Muscle of leg (tissue), 3 donors: ENCODE measurements at regions not wholly inside any gene's neighbourhood (a gene's known extent, or its start where the extent isn't known, plus 50 kb on each side); places are given as distances from the start of the nearest gene placed in this dataset.

Source experiments
- DNase-seq: peaks from one replicate; pipeline ENCODE4 v3.0.0; 2013
- H3K27ac ChIP-seq: one replicate; pipeline ENCODE4 v1.5.1; 2013; ENCODE audit warnings: mild to moderate bottlenecking, low read length, control low read depth
- H3K27me3 ChIP-seq: one replicate; pipeline ENCODE4 v1.6.1; 2013; ENCODE audit warnings: low read length; ENCODE audit not compliant: control insufficient read depth, insufficient read depth
- H3K36me3 ChIP-seq: one replicate; pipeline ENCODE4 v1.6.1; 2013; ENCODE audit warnings: low read length; ENCODE audit not compliant: control insufficient read depth, insufficient read depth
- H3K4me1 ChIP-seq: one replicate; pipeline ENCODE4 v1.6.1; 2013; ENCODE audit warnings: low read length; ENCODE audit not compliant: control insufficient read depth, insufficient read depth
- H3K4me3 ChIP-seq: one replicate; pipeline ENCODE4 v1.5.1; 2013; ENCODE audit warnings: low read length, control low read depth
- H3K9me3 ChIP-seq: replicated peaks from 2 replicates; pipeline ENCODE4 v1.6.1; 2013; ENCODE audit warnings: low read depth, low read length; ENCODE audit not compliant: control insufficient read depth
- WGBS: methylation state at CpG from one replicate; pipeline ENCODE4 v1.1.5; 2013; ENCODE audit warnings: missing lambda C conversion rate; ENCODE audit not compliant: insufficient coverage; 5-methylcytosine and 5-hydroxymethylcytosine counted together

DNA sequence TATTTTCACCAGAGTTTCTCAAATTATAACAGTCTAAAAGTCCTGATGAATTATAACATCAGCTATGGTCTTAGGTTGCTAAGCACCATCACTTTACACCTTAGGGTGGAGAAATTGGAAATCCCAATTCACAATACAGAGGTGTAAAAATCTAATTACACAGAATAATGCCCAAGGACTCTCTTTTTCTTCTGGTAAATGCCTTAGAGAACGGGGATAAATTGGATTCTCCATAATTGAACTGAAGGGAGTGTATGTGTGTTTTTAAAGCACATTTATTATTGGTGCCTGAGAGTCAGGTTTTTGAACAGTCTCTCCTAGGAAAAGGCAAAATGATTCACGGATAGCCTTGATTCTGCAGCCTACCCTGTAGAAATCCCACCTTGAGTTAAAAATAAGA is 66.8 kb downstream of the NIBAN1 start:
- Histone ChIP-seq H3K27ac (no peak overlapping the region), H3K36me3 (no peaks in the 10 kb centered on the region), H3K27me3 (no peaks in the 10 kb centered on the region), H3K4me3 (no peak overlapping the region), H3K4me1 (peaks cover 9% of the 10 kb centered on the region), H3K9me3 (no peaks in the 10 kb centered on the region)
- no peak for DNase-seq
- WGBS = no CpG with 5 or more reads among the region's 2 CpGs

DNA sequence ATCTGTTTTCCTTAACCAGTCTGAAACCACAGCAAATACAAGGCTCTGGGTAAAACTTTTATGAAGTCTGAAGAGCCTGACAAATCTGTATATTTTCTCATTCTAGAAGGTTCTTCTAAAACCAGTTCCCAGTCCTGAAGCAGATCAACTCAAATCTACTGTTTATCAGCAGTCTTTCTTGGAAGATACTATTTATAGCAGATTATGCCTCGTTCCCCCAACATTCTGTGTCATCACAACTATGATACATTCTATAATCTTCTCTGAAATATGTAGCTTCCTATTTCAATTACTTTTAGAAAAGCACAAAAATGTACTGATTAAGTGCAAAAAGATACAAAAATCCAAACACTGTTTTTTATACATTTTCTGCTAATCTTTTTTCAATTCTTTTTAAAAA is 67.5 kb downstream of the NIBAN1 start:
- no peak overlapping the region for H3K27ac ChIP-seq
- DNase-seq = no peak
- no CpG with 5 or more reads among the region's 1 CpG for WGBS
- H3K36me3 ChIP-seq = no peaks in the 10 kb centered on the region
- H3K4me1 ChIP-seq = peaks cover 9% of the 10 kb centered on the region
- H3K9me3 ChIP-seq = no peaks in the 10 kb centered on the region
- no peaks in the 10 kb centered on the region for H3K27me3 ChIP-seq
- no peak overlapping the region for H3K4me3 ChIP-seq

DNA sequence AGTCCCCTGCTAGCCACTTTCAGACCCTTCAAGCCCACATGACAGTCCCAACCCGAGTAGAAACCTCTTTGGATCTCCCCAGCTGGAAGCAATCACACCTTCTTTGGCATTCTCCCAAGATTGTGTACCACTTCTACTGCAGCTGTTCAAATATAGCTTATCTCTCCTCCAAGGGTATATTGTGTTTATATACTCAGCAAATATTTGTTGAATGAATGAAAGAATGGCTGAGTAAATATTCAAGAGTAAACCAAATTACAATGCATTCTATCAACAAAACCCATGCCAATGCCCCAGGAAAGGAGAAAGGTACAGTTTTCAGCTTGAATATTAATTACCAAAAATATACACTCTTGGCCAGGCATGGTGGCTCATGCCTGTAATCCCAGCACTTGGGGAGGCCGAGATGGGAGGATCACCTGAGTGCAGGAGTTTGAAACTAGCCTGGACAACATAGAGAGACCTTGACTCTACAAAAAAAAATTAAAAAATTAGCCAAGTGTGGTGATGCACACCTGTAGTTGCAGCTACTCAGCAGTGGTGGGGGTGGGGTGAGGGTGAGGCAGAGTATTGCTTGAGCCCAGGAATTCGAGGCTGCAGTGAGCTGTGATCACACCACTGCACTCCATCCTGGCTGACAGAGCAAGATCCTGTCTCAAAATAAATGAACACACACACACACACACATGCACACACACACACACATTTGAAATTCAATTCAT is 68.5 kb downstream of the NIBAN1 start:
- Histone ChIP-seq H3K9me3 (no peaks in the 10 kb centered on the region), H3K36me3 (no peaks in the 10 kb centered on the region), H3K27me3 (no peaks in the 10 kb centered on the region), H3K27ac (no peak overlapping the region), H3K4me1 (peaks cover 9% of the 10 kb centered on the region), H3K4me3 (no peak overlapping the region)
- WGBS = no CpG with 5 or more reads among the region's 3 CpGs
- DNase-seq = no peak

DNA sequence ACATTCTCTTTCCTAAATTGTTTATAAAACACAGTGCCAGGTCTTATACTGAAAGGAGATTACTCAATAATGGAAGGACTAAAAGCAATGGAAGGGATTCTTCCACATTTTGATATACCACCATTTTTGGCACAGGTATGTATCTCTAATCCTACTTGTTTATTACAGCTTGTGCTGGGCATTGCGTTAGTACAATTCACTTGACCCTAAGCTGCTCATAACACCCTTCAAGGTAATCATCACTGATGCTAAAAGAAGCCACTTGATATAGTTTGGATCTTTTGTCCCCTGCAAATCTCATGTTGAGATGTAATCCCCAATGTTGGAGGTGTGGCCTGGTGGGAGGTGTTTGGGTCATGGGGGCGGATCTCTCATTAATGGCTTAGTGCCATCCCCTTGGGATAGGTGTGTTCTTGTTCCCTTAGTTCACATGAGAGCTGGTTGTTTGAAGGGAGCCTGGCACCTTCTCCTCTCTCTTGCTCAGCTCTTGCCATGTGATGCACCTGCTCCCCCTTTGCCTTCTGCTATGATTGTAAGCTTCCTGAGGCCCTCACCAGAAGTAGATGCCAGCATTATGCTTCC is 71.1 kb downstream of the NIBAN1 start:
- Histone ChIP-seq H3K36me3 (no peaks in the 10 kb centered on the region), H3K4me3 (no peak overlapping the region), H3K9me3 (no peaks in the 10 kb centered on the region), H3K27ac (no peak overlapping the region), H3K27me3 (no peaks in the 10 kb centered on the region), H3K4me1 (peaks cover 8% of the 10 kb centered on the region)
- 100% methylated on average over 1 of the region's 2 CpGs for WGBS
- no peak for DNase-seq

DNA sequence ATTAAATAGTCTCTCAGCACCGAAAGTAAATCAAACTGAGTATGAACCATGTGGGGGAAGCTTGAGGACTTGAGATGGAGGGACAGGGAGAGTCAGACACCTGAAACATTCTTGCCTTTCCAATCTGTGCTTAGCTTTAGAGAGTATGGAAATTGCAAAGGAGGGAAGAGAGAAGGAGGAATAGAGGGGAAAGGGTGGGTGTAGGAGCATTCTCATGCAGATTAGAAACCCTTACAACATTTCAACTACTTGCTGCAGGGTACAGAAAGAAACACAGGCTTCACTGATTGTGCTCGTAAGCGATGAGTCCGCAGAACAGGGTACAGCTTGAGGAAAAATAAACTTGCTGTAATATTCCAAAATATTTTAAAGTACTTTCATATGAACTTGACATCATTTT is 73.8 kb downstream of the NIBAN1 start:
- Histone ChIP-seq H3K27me3 (no peaks in the 10 kb centered on the region), H3K36me3 (peaks cover 8% of the 10 kb centered on the region), H3K4me1 (peaks cover 5% of the 10 kb centered on the region), H3K9me3 (peaks cover 2% of the 10 kb centered on the region), H3K4me3 (no peak overlapping the region), H3K27ac (no peak overlapping the region)
- DNase-seq = no peak
- WGBS = no CpG with 5 or more reads among the region's 4 CpGs

DNA sequence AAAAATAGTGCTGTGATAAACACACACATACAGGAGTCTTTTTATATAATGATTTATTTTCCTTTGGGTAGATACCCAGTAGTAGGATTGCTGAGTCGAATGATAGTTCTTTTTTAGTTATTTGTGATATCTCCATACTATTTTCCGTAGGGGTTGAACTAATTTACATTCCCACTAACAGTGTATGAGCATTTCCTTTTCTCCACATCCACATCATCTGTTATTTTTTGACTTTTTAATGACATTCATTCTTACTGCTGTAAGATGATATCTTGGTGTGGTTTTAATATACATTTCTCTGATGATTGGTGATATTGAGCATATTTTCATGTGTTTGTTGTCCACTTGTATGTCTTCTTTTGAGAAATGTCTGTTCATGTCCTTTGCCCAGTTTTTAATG is 78.3 kb downstream of the NIBAN1 start:
- DNase-seq = no peak
- Histone ChIP-seq H3K27ac (no peak overlapping the region), H3K27me3 (no peaks in the 10 kb centered on the region), H3K4me3 (no peak overlapping the region), H3K9me3 (peaks cover 2% of the 10 kb centered on the region), H3K4me1 (no peaks in the 10 kb centered on the region), H3K36me3 (peaks cover 9% of the 10 kb centered on the region)
- no CpG with 5 or more reads among the region's 2 CpGs for WGBS

DNA sequence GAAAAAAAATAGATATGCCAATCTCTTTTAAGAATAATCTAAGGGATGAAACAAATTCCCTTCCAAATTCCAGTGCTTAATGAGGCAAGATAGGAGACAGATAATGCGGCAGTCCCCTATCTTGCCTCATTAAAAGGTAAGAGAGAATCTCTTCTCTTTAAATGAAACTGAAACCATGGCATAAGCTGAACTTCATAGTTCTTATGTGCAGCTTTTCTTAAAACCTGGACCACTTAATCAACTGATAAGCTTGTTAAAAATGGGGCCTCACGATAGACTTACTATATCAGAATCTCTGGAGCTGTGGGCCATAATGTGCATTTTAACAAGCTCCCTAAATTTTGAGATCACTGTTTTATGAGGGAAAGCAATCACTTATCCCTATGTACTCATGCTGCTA is 79.2 kb downstream of the NIBAN1 start:
- no peak for DNase-seq
- H3K27ac ChIP-seq = no peak overlapping the region
- no peak overlapping the region for H3K4me3 ChIP-seq
- WGBS = no CpG with 5 or more reads among the region's 2 CpGs
- H3K9me3 ChIP-seq = peaks cover 2% of the 10 kb centered on the region
- H3K4me1 ChIP-seq = peaks cover 4% of the 10 kb centered on the region
- peaks cover 9% of the 10 kb centered on the region for H3K36me3 ChIP-seq
- no peaks in the 10 kb centered on the region for H3K27me3 ChIP-seq

DNA sequence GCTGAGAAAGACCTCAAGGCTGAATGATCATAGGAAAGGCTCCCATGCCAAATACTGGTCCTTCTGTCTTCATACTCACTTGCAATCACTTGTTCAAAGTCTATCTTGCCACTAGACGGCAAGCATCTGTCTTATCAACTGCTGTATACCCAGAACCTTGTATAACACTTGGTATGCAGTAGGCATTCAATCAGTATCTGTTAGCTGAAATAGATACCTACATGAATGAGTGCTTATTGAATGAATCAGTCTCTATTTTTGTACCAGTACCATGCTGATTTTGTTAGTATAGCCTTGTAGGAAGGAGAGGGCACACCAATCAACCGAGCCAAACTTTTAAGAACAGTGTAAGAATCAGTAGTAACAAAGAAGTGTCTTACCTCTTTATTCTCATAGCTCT is 80.6 kb downstream of the NIBAN1 start:
- H3K36me3 ChIP-seq = peaks cover 16% of the 10 kb centered on the region
- H3K27ac ChIP-seq = no peak overlapping the region
- H3K4me1 ChIP-seq = peaks cover 4% of the 10 kb centered on the region
- H3K9me3 ChIP-seq = peaks cover 2% of the 10 kb centered on the region
- peak; percentile 26 for DNase-seq
- H3K4me3 ChIP-seq = no peak overlapping the region
- no CpG with 5 or more reads among the region's 2 CpGs for WGBS
- no peaks in the 10 kb centered on the region for H3K27me3 ChIP-seq

DNA sequence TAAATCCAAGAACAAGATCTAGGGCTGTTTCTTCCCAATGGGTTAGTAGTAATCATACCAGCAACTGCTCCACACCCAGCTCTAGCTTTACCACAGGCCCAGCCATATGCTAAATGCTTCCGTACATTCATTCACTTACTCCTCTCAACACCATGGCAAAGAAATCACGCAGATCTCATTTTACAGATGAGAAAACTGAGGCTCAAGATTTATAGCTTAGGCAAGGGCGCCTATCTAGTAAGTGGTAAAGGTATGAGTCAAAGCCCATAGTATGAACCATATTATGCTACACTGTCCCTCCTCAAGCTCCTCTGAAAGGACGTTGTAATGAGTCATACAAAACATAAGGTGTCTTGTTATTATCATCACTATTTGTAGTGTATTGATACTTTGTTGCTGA is 82.2 kb downstream of the NIBAN1 start:
- no peak for DNase-seq
- Histone ChIP-seq H3K27me3 (no peaks in the 10 kb centered on the region), H3K27ac (no peak overlapping the region), H3K9me3 (peaks cover 2% of the 10 kb centered on the region), H3K4me1 (peaks cover 4% of the 10 kb centered on the region), H3K4me3 (no peak overlapping the region), H3K36me3 (peaks cover 8% of the 10 kb centered on the region)
- WGBS = no CpG with 5 or more reads among the region's 4 CpGs

DNA sequence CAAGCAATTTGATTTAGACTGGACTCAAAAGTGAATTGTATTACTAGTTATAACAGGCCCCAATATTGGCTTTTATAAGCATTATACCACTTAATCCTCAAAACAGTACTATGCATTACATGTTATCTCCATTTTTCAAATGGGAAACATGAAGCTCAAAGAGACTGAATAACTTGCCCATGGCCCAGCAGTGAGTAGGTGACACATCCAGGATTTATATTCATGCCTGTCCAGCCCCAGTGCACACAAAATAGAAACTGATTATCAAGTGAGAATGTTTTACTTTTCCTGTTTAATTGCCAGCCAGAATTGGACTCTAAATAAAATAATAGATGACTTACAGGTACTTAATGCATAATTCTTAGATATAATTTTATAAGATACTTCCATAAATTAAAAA is 82.9 kb downstream of the NIBAN1 start:
- DNase-seq = no peak
- peaks cover 4% of the 10 kb centered on the region for H3K4me1 ChIP-seq
- H3K9me3 ChIP-seq = no peaks in the 10 kb centered on the region
- no peaks in the 10 kb centered on the region for H3K27me3 ChIP-seq
- no peak overlapping the region for H3K4me3 ChIP-seq
- peaks cover 8% of the 10 kb centered on the region for H3K36me3 ChIP-seq
- H3K27ac ChIP-seq = no peak overlapping the region

DNA sequence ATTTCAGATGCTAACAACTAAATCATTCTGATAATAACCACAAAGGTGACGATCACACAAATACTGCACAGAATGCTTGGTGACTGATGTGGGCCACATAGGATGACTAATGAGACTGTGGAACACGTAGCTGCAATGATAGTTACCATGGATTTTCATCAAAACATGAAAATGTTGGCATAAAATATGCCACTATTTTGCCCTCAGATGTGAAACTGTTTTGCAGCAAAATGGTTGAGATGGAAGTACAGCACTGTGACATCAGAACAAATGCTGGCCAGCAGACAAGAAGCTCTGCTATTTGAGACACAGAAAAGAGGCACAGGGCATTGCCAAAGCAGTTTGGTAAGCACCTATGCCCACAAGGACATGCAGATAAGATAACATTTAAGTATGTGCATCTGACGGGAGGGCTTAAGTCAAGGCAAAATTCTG is 83.8 kb downstream of the NIBAN1 start:
- no peak for DNase-seq
- no CpG with 5 or more reads among the region's 3 CpGs for WGBS
- Histone ChIP-seq H3K36me3 (peaks cover 8% of the 10 kb centered on the region), H3K27me3 (no peaks in the 10 kb centered on the region), H3K9me3 (no peaks in the 10 kb centered on the region), H3K4me3 (no peak overlapping the region), H3K4me1 (peaks cover 4% of the 10 kb centered on the region), H3K27ac (no peak overlapping the region)
